GM06990 (cell line): ENCODE measurements at regions not wholly inside any gene's neighbourhood (a gene's known extent, or its start where the extent isn't known, plus 50 kb on each side); places are given as distances from the start of the nearest gene placed in this dataset.
"Not testable (repeated sequence)": the region's sequence is repeated elsewhere in the genome, so short reads cannot be mapped to it uniquely, and the experiment has no call there.

Source experiments
- DNase-seq: peaks from one replicate; pipeline ENCODE4 v3.0.0-alpha.2; 2011; ENCODE audit not compliant: insufficient read length; ENCODE audit errors: extremely low read depth
- H3K27me3 ChIP-seq: replicated peaks from 2 replicates; pipeline ENCODE4 v1.6.0; 2011; ENCODE audit warnings: low read length; ENCODE audit not compliant: control insufficient read depth, insufficient read depth
- H3K36me3 ChIP-seq: 2 replicates; pipeline ENCODE4 v1.5.1; 2011; ENCODE audit warnings: low read length; ENCODE audit not compliant: control insufficient read depth, insufficient read depth
- H3K4me3 ChIP-seq: replicated peaks from 2 replicates; pipeline ENCODE4 v1.5.1; 2011; ENCODE audit warnings: low read depth, mild to moderate bottlenecking, control low read depth, low read length
- CTCF ChIP-seq: IDR thresholded peaks from 2 replicates; pipeline ENCODE4 v1.5.1; 2011; ENCODE audit warnings: low read length, control low read depth, mild to moderate bottlenecking, inconsistent platforms; ENCODE audit not compliant: insufficient read depth, poor library complexity, severe bottlenecking

GRCh38 chr1:213539464-213539863, 448.3 kb upstream of the PROX1 start:
- TF ChIP-seq CTCF: no peak
- no peak for DNase-seq
- Histone ChIP-seq H3K4me3 (no peak overlapping the region), H3K36me3 (no peaks in the 10 kb centered on the region), H3K27me3 (no peaks in the 10 kb centered on the region; the same call in 1 of the 2 replicates)

DNA sequence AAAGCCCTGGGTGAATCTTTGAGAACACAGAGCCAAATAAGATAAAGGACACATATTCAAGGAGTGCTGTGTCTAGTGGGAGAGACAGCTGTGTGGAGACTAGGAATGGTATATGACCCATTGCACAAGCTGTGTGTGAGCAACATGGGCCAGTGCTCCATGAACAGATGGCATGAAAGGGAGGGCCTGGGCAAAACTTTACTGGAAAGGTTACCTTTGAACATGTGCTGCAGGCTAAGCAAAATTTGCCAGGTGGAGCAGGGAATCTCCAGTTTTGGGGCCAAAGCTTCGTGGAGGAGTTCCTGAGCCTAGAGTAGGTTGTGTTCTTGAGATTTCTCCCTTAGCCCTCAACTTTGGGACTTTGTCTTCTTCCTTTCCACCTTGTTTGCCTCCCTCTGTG, 446.1 kb upstream of the PROX1 start:
- no peak for DNase-seq
- no peak for TF ChIP-seq CTCF
- no peaks in the 10 kb centered on the region; the same call in 1 of the 2 replicates for H3K27me3 ChIP-seq
- no peaks in the 10 kb centered on the region for H3K36me3 ChIP-seq
- no peak overlapping the region for H3K4me3 ChIP-seq

GRCh38 chr1:213545181-213545580, 442.6 kb upstream of the PROX1 start:
- not testable (repeated sequence) for H3K4me3 ChIP-seq, DNase-seq, H3K36me3 ChIP-seq, H3K27me3 ChIP-seq

DNA sequence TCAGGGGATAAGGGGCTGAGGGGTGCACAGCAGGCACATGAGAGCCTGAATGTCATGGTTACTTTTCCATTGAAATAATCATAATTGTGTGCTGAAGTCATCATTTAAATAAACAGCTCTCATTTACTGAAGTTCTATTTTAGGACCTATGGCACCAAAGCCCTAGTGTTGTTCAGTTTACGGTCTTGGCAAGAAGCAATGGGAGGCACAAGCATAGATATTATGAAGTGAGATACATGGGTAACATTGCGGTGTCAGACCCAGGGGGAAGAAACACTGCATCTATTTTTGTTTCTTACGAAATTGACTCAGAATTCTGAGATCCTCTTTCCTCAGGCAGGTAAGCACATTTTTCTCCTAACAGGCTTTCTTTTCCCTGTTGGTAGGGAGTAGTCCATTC, 437.8 kb upstream of the PROX1 start:
- Histone ChIP-seq H3K4me3 (no peak overlapping the region), H3K27me3 (no peaks in the 10 kb centered on the region), H3K36me3 (no peaks in the 10 kb centered on the region)
- no peak for DNase-seq
- TF ChIP-seq CTCF: no peak

- H3K4me3 ChIP-seq: no peak overlapping the region
- no peaks in the 10 kb centered on the region for H3K27me3 ChIP-seq
- DNase-seq: no peak
- H3K36me3 ChIP-seq: no peaks in the 10 kb centered on the region
- TF ChIP-seq CTCF: no peak
Measured at GRCh38 chr1:213550804-213551203, 437.0 kb upstream of the PROX1 start.

GRCh38 chr1:213552045-213552444, 435.7 kb upstream of the PROX1 start:
- TF ChIP-seq CTCF: no peak
- Histone ChIP-seq H3K27me3 (no peaks in the 10 kb centered on the region), H3K4me3 (no peak overlapping the region), H3K36me3 (no peaks in the 10 kb centered on the region)
- DNase-seq: no peak
